HEK293 (cell line): ENCODE measurements at regions not wholly inside any gene's neighbourhood (a gene's known extent, or its start where the extent isn't known, plus 50 kb on each side); places are given as distances from the start of the nearest gene placed in this dataset.
"Not testable (repeated sequence)": the region's sequence is repeated elsewhere in the genome, so short reads cannot be mapped to it uniquely, and the experiment has no call there.

Experiments used
- CTCF ChIA-PET: fragments of 350-600 bp; formaldehyde crosslinking; extraction: SDS; loops from one replicate; lab custom pipeline; 2021; ENCODE audit warnings: antibody characterized with exemption; lab: Yijun Ruan, JAX
- POLR2A ChIA-PET: fragments of 300-600 bp; formaldehyde crosslinking; extraction: SDS; loops from one replicate; lab custom pipeline; 2020; ENCODE audit warnings: antibody characterized with exemption, inconsistent platforms; lab: Yijun Ruan, JAX
- H3K27ac ChIP-seq: fragments of 200-500 bp; sonication (Bioruptor generic); 2 replicates; pipeline ENCODE4 v1.5.1; 2014; ENCODE audit warnings: low read depth, low read length, control low read depth, inconsistent platforms; ENCODE audit errors: extremely low read depth
- H3K36me3 ChIP-seq, 2 experiments: fragments of 200-500 bp in 1 of 2; sonication (Bioruptor generic) in 1 of 2; 1 replicate in 1 of 2; 2 replicates in 1 of 2; pipeline ENCODE4 v1.5.1; 2014 to 2017; ENCODE audit warnings: inconsistent platforms in 2 of 2, low read length in 2 of 2; ENCODE audit not compliant: control insufficient read depth in 2 of 2, insufficient read depth in 1 of 2
- H3K4me1 ChIP-seq: fragments of 200-500 bp; sonication (Bioruptor generic); 2 replicates; pipeline ENCODE4 v1.5.1; 2014; ENCODE audit warnings: mild to moderate bottlenecking, low read length, inconsistent platforms; ENCODE audit not compliant: control insufficient read depth, insufficient read depth
- H3K4me3 ChIP-seq: 2 replicates; pipeline ENCODE4 v1.5.1; 2011; ENCODE audit warnings: low read depth, mild to moderate bottlenecking, control low read depth, low read length, moderate library complexity
- H3K9me3 ChIP-seq: fragments of 200-500 bp; sonication (Bioruptor generic); 2 replicates; pipeline ENCODE4 v1.5.1; 2014; ENCODE audit warnings: low read depth, low read length, inconsistent platforms; ENCODE audit not compliant: control insufficient read depth, insufficient read depth
- CTCF ChIP-seq: fragments of 450-650 bp; formaldehyde crosslinking; IDR thresholded peaks from 2 replicates; pipeline ENCODE4 v1.5.1; 2016; ENCODE audit warnings: missing biosample characterization, missing genetic modification characterization
- EGR2 ChIP-seq: fragments of 450-650 bp; formaldehyde crosslinking; IDR thresholded peaks from 2 replicates; pipeline ENCODE4 v1.5.1; 2016; ENCODE audit warnings: low read depth, missing biosample characterization, missing genetic modification characterization
- GLIS2 ChIP-seq: fragments of 450-650 bp; formaldehyde crosslinking; IDR thresholded peaks from 2 replicates; pipeline ENCODE4 v1.5.1; 2016; ENCODE audit warnings: missing biosample characterization, missing genetic modification characterization
- KLF1 ChIP-seq: fragments of 450-650 bp; formaldehyde crosslinking; IDR thresholded peaks from 2 replicates; pipeline ENCODE4 v1.5.1; 2016; ENCODE audit warnings: missing biosample characterization, missing genetic modification characterization
- KLF8 ChIP-seq: fragments of 450-650 bp; formaldehyde crosslinking; IDR thresholded peaks from 2 replicates; pipeline ENCODE4 v1.5.1; 2016; ENCODE audit warnings: missing biosample characterization, missing genetic modification characterization
- SALL2 ChIP-seq: fragments of 450-650 bp; formaldehyde crosslinking; IDR thresholded peaks from 2 replicates; pipeline ENCODE4 v1.5.0; 2017; ENCODE audit warnings: missing biosample characterization, mild to moderate bottlenecking, missing genetic modification characterization, borderline replicate concordance
- SP2 ChIP-seq: fragments of 450-650 bp; formaldehyde crosslinking; IDR thresholded peaks from 2 replicates; pipeline ENCODE4 v1.5.1; 2016; ENCODE audit warnings: missing biosample characterization, missing genetic modification characterization
- TRIM28 ChIP-seq: IDR thresholded peaks from 2 replicates; pipeline ENCODE4 v1.6.1; 2011; ENCODE audit warnings: low read length, control low read depth, borderline replicate concordance
- ZBTB10 ChIP-seq: fragments of 450-650 bp; formaldehyde crosslinking; IDR thresholded peaks from 2 replicates; pipeline ENCODE4 v1.5.1; 2016; ENCODE audit warnings: missing biosample characterization, missing genetic modification characterization
- ZBTB17 ChIP-seq: fragments of 450-650 bp; formaldehyde crosslinking; IDR thresholded peaks from 2 replicates; pipeline ENCODE4 v1.5.1; 2016; ENCODE audit warnings: missing biosample characterization, missing genetic modification characterization
- ZFHX2 ChIP-seq: fragments of 450-650 bp; formaldehyde crosslinking; conservative IDR thresholded peaks from 2 replicates; pipeline ENCODE4 v1.5.1; 2016; ENCODE audit warnings: missing biosample characterization, missing genetic modification characterization
- ZFP37 ChIP-seq: fragments of 450-650 bp; formaldehyde crosslinking; IDR thresholded peaks from 2 replicates; pipeline ENCODE4 v1.5.1; 2016; ENCODE audit warnings: missing biosample characterization, missing genetic modification characterization
- ZNF112 ChIP-seq: fragments of 450-650 bp; formaldehyde crosslinking; IDR thresholded peaks from 2 replicates; pipeline ENCODE4 v1.5.0; 2017; ENCODE audit warnings: missing biosample characterization, missing genetic modification characterization
- ZNF354C ChIP-seq: fragments of 450-650 bp; formaldehyde crosslinking; IDR thresholded peaks from 2 replicates; pipeline ENCODE4 v1.5.1; 2016; ENCODE audit warnings: missing biosample characterization, missing genetic modification characterization, low read depth, borderline replicate concordance
- ZNF366 ChIP-seq: fragments of 450-650 bp; formaldehyde crosslinking; conservative IDR thresholded peaks from 2 replicates; pipeline ENCODE4 v1.5.1; 2016; ENCODE audit warnings: missing biosample characterization, missing genetic modification characterization
- ZNF473 ChIP-seq: fragments of 450-650 bp; formaldehyde crosslinking; IDR thresholded peaks from 2 replicates; pipeline ENCODE4 v1.5.1; 2017; ENCODE audit warnings: missing biosample characterization, missing genetic modification characterization
- ZNF530 ChIP-seq: fragments of 450-650 bp; formaldehyde crosslinking; IDR thresholded peaks from 2 replicates; pipeline ENCODE4 v1.5.1; 2016; ENCODE audit warnings: low read depth, missing biosample characterization, missing genetic modification characterization
- ZNF558 ChIP-seq: fragments of 450-650 bp; formaldehyde crosslinking; IDR thresholded peaks from 2 replicates; pipeline ENCODE4 v1.5.1; 2016; ENCODE audit warnings: missing biosample characterization, missing genetic modification characterization
- ZNF560 ChIP-seq: fragments of 450-650 bp; formaldehyde crosslinking; IDR thresholded peaks from 2 replicates; pipeline ENCODE4 v1.5.1; 2017; ENCODE audit warnings: missing biosample characterization, missing genetic modification characterization, borderline replicate concordance
- ZNF561 ChIP-seq: fragments of 450-650 bp; IDR thresholded peaks from 2 replicates; pipeline ENCODE4 v1.5.1; 2018; ENCODE audit warnings: missing biosample characterization, missing genetic modification characterization, borderline replicate concordance
- ZNF571 ChIP-seq: fragments of 450-650 bp; formaldehyde crosslinking; IDR thresholded peaks from 2 replicates; pipeline ENCODE4 v1.5.0; 2017; ENCODE audit warnings: missing biosample characterization, missing genetic modification characterization
- TF ChIP-seq, protein P1 (sequence below): fragments of 450-650 bp; formaldehyde crosslinking; IDR thresholded peaks from 2 replicates; pipeline ENCODE4 v1.5.1; 2016; ENCODE audit warnings: missing biosample characterization, missing genetic modification characterization

DNA sequence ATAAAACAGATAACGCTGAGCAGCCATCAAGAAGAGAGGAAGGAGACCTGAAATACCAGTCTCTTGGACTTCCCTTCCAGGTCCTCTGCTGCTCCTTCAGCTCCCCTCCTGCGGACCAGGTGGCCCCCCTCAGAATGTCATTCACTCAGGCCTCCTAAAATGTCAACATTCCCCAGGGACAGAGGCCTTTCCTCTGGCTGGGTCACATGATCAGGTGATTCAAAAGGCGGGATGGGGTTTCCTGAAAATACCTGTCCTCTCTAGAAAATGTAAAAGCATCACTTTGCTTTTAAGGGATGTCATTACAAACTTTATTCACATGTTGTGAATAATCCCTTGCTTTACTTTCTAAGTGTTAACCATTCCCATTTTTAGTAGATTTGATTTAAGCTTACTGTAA is 311.1 kb downstream of the INHBA start (continued):
- TF ChIP-seq, protein P1, sequence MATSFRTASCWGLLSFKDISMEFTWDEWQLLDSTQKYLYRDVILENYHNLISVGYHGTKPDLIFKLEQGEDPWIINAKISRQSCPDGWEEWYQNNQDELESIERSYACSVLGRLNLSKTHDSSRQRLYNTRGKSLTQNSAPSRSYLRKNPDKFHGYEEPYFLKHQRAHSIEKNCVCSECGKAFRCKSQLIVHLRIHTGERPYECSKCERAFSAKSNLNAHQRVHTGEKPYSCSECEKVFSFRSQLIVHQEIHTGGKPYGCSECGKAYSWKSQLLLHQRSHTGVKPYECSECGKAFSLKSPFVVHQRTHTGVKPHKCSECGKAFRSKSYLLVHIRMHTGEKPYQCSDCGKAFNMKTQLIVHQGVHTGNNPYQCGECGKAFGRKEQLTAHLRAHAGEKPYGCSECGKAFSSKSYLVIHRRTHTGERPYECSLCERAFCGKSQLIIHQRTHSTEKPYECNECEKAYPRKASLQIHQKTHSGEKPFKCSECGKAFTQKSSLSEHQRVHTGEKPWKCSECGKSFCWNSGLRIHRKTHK (tag by site-specific recombination) = no peak
- TF ChIP-seq ZNF530 (tag by site-specific recombination) = no peak
- no peak for TF ChIP-seq ZBTB10 (tag by site-specific recombination)
- no peak for TF ChIP-seq GLIS2 (tag by site-specific recombination)
- TF ChIP-seq SP2 (tag by site-specific recombination) = no peak

DNA sequence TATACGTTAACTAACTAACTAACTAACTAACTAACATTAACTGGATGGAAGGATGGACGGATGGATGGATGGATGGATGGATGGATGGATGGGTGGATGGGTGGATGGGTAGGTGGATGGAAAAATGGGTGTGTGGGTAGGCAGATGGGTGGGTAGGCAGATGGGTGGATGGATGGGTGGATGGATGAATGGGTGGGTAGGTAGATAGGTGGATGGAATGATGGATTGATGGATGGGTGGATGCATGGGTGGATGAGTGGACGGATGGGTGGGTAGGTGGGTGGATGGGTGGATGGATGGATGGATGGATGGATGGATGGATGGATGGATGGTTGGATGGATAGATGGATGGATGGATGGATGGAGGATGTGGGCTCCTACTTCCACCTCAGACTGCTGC is 314.0 kb downstream of the INHBA start:
- H3K9me3 ChIP-seq, H3K4me3 ChIP-seq, H3K27ac ChIP-seq, H3K36me3 ChIP-seq, POLR2A ChIA-PET, CTCF ChIA-PET, H3K4me1 ChIP-seq: not testable (repeated sequence)
- TF ChIP-seq ZFHX2 (tag by site-specific recombination) (peak; percentile 75), KLF1 (tag by site-specific recombination) (peak; percentile 26; the same call in 1 of the 2 replicates), EGR2 (tag by site-specific recombination) (peak; percentile 97), ZNF366 (peak; percentile 82)

DNA sequence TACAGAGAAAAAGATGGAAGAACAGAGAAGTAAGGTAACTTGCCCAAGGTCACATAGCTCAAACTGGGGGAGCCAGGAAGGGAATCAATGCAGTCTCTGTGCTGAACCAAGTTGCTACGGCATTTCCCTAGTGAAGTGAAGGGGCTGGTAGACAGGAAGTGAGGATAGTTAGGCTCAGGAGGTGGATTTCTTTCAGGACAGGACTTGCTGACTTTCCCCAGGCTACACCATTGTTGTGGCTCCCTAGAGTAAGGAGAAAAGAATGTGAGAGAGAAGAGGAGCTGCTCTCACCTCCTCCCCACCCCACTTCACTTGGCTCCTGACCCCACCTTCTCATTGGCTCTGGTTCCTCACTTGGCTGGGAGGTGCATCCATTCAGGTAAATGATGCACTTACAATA is 316.9 kb downstream of the INHBA start:
- Histone ChIP-seq H3K4me3 (no peak overlapping the region), H3K36me3 (no peaks in the 10 kb centered on the region), H3K4me1 (no peaks in the 10 kb centered on the region), H3K9me3 (no peaks in the 10 kb centered on the region), H3K27ac (no peak overlapping the region)
- ChIA-PET CTCF (no interaction called here), POLR2A (no interaction called here)
- TF ChIP-seq ZNF112 (no peak), ZNF558 (tag by site-specific recombination) (no peak), ZFP37 (tag by site-specific recombination) (no peak), ZNF561 (tag by site-specific recombination) (no peak), TRIM28 (no peak), KLF8 (tag by site-specific recombination) (no peak), SALL2 (tag by site-specific recombination) (no peak), ZNF354C (no peak), ZNF473 (tag by site-specific recombination) (no peak), ZNF560 (tag by site-specific recombination) (no peak), ZNF571 (tag by site-specific recombination) (no peak), ZBTB17 (no peak), CTCF (tag by site-specific recombination) (no peak)
